GM12873 (cell line): ENCODE measurements at regions not wholly inside any gene's neighbourhood (a gene's known extent, or its start where the extent isn't known, plus 50 kb on each side); places are given as distances from the start of the nearest gene placed in this dataset.
A peak's percentile ranks its signal among the peaks of the same experiment; 100 is the strongest.

Source experiments
- CTCF ChIP-seq: IDR thresholded peaks from 2 replicates; pipeline ENCODE4 v1.5.1; 2012; ENCODE audit warnings: low read depth, mild to moderate bottlenecking, moderate library complexity, low read length, control low read depth; ENCODE audit not compliant: insufficient read depth; ENCODE audit errors: missing control alignments

DNA sequence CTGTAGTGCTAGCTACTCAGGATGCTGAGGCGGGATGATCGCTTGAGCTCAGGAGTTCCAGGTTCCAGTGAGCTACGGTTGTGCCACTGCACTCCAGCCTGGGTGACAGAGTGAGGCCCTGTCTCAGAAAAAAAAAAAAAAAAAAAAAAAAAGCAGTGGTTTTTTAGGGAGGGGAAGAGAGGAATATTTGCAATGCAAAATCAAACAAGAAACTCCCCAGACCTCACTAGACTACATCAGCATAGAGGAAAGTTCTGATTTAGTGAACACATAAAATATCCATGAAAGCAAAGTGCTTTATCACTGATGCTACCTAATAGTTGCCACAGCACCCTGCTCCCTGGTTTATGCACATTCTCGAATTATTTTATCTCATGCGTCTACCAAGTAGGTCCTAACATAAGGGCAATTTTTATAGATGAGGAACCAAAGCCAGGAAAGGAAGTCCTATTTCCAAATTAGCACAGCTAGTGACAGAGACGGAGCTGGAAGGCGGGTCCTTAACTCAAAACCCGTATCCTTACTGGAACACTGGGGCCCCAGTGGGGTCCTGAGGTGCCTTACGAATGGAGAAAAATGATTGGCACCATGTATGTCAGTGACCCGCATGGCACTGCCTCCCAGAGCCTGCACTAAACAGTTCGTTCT lies 50.7 kb upstream of the GPR157 start:
- TF ChIP-seq CTCF = no peak

DNA sequence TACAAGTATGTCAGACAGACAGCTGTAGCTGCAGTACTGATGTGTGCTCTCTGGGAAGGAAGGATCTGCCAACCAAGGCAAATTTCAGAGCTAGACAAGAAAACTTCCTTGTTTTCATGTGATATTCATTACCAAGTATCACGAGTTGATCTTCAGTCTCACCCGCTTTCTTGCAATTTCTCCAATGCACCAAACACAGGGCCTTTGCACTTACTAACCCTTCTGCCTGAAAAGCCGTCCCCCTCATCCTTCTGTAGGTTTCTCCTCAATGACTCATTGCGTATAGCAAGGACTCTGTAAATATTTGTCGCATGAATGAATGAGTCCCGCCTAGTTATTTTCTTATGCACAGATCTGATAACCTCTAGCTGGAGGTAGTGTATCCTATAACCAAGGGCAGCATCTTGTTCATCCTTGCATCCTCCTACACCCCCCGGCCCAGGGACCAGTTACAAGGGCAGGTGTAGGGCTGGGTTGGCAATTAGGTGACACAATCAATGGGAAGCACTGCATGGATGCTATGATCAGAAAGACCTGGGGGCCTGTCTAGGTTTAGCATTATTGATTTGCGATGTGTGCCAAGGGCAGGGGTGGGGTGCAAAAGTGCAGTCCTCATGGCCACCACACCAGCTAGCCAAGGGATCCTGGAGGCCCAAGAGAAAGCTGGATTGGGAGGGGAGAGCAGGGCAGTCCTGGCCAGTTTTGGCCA lies 51.4 kb upstream of the GPR157 start:
- no peak for TF ChIP-seq CTCF

DNA sequence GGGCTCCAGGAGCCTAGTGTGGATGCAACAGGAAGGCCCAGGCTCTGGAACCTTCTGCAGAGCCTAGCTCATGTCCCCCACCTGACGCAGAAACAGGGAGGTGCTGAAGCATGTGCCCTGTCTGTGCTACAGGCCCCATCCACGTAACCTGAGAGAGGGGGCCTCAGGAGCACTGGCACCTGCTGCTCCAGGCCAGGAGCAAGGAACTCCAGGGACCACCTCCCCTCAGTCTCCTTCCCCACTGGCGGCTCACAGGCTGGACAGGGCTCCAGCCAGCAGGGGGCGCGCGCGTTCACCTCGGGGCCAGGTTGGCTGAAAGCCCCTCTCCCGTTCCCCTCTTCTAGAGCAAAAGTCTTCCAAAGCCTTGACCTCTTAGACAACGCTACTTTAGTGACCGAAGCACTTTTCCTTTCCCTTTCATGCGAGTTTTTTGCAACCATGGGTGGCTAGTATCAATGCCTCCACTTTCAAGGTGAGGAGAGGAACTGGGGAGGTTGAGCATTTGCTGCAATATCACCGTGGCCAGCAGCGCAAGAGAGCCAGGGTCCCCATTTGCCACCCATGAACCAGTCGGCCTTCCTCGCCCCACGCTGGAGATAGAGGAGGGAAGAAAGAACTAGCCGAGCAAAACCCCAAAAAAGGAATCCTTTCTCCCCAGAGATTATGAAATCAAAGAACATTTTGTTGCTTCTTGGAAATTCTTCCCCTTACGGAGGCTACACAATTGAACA lies 52.4 kb upstream of the GPR157 start:
- peak; percentile 97 for TF ChIP-seq CTCF

DNA sequence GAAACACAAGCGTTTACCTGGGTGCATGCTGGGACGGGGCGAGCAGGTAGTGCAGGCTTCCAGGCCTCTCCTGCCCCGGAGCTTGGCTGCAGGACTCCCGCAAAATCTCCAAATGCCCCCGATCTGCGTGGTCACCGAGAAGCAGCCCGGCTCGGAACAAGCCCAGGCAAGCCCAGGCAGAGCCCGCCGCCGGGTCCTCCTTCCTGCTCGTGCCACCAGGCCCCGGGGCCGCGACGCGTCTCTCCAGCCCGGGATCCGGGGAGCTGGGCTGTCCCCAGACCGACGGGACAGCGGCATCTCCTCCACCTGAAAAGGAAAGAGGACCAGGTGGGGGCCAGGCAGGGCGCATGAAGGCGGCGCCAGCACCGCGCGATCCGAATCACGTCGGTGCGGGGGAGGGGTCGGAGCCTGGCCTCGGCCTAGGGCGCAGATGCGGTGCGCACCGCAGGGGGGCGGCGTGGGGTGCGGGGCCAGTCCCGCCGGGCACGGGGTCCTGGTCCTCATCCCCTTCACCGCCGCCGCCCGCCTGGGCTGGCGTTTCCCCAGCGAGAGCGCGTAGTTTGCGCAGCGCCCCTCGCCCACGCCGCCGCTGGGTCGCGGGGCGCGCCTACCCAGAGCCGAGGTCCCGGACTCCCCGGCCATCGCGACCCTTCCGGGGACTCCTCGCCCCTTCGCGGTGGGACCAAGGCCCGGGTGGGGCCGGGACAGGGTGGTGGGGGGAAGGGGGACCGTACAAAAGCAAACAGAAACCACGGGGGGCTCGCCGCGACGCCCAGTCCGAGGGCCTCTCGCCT lies 52.4 kb upstream of the H6PD start:
- TF ChIP-seq CTCF = peak; percentile 41

DNA sequence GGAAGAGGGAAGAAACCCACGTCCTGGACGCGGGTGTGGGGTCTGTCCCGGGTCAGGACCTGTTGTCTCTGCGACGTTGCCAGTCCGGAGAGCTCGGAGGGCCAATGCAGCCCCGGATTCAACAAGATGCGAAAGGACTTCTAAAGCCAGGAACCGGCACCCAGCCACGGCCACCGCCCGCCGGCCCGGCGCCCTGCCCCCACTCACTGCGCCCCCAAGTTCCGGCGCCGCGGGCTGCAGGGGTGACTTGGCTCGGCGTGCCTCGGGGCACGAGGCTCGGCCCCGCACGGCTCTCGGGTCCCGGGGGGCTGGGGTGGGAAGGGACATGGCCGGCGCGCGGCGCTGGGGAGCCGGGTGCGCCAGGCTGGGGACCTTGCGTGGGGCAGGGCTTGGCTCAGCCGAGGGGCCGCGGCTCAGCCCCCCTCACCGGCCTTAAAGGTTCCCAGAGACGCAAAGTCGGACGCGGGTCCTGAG lies 51.8 kb upstream of the H6PD start:
- no peak for TF ChIP-seq CTCF

DNA sequence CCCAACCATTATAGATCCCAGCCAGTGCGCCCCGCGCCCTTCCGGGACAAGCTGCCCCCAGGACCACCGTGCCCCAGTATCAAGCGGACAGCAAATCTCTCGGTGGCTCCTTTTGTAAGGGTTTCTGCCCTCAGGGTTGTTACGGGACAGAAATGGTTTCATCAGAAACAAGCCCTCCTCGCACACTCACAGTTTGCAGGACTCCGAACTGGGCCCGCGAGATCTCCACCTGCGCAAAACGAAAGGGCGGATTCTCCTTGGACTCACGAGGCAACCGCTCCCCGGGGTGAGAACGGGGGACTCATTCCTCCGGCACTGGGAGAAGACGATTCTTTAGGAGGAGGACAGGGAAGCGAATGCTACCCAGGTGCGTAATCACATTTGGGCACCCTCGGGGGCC lies 51.1 kb upstream of the H6PD start:
- no peak for TF ChIP-seq CTCF
